ENCODE measurements at regions not wholly inside any gene's neighbourhood (a gene's known extent, or its start where the extent isn't known, plus 50 kb on each side); places are given as distances from the start of the nearest gene placed in this dataset.

DNA sequence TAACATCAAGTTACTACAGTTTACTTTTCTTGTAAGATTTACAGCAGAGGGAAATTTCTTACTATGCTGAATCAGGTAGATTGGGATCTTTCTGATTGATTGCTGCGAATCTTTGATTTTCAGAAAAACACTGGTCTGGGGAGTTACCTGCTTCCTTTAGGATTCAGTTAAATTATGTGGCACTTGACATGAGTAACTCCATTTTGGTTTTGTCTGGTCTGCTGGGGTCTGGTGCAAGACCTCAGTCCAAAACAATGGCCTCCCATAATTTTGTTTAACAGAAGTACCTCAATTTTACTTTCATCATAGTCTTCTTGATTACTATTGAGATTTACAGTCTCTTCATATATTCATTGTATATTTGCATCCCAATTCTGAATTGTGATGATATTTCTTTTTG, 775.5 kb downstream of the TRIB2 start:
- H3K36me3 ChIP-seq = no peaks in the 10 kb centered on the region
- no peak for TF ChIP-seq POLR2A (IDR thresholded peaks at IDR 0.05)
- no peak for DNase-seq (ENCODE audit: extremely low spot score in 2 of 2)
- H3K27ac ChIP-seq = no peak overlapping the region
- no peak overlapping the region for H3K4me3 ChIP-seq
- H3K27me3 ChIP-seq = no peaks in the 10 kb centered on the region
- intact Hi-C loops (cut with DNase I) = no loop called here
- no peaks in the 10 kb centered on the region for H3K4me1 ChIP-seq
- H3K9me3 ChIP-seq = no peaks in the 10 kb centered on the region

DNA sequence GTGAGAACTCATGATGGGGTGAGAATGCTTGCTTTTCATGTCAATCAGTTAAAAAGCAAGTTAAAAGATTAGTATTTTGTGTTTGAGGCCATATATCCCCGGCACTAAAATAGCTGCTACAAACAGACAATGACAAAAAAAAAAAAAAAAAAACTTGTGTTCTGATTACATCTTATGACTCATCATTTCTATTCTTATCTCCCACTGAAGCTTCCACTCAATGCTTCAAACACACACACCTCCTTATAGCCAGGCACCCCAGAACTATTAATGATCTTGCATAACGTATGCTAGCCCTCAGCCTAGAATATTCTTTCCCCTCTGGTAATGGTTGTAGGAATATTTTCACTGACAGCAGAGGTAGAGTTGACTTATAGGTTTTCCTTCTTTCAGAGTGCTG, 778.3 kb downstream of the TRIB2 start:
- Histone ChIP-seq H3K9me3 (no peaks in the 10 kb centered on the region), H3K4me3 (no peak overlapping the region), H3K27me3 (no peaks in the 10 kb centered on the region), H3K27ac (no peak overlapping the region), H3K4me1 (no peaks in the 10 kb centered on the region), H3K36me3 (no peaks in the 10 kb centered on the region)
- no peak for TF ChIP-seq POLR2AphosphoS5 (IDR thresholded peaks at IDR 0.05; ENCODE audit: insufficient read depth in 1 of 2, low read depth in 1 of 2)
- no peak for TF ChIP-seq POLR2A (IDR thresholded peaks at IDR 0.05)
- TF ChIP-seq, protein P1, sequence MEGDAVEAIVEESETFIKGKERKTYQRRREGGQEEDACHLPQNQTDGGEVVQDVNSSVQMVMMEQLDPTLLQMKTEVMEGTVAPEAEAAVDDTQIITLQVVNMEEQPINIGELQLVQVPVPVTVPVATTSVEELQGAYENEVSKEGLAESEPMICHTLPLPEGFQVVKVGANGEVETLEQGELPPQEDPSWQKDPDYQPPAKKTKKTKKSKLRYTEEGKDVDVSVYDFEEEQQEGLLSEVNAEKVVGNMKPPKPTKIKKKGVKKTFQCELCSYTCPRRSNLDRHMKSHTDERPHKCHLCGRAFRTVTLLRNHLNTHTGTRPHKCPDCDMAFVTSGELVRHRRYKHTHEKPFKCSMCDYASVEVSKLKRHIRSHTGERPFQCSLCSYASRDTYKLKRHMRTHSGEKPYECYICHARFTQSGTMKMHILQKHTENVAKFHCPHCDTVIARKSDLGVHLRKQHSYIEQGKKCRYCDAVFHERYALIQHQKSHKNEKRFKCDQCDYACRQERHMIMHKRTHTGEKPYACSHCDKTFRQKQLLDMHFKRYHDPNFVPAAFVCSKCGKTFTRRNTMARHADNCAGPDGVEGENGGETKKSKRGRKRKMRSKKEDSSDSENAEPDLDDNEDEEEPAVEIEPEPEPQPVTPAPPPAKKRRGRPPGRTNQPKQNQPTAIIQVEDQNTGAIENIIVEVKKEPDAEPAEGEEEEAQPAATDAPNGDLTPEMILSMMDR (IDR thresholded peaks at IDR 0.05) = no peak
- intact Hi-C loops (cut with DNase I) = no loop called here
- DNase-seq (ENCODE audit: extremely low spot score in 2 of 2) = no peak

DNA sequence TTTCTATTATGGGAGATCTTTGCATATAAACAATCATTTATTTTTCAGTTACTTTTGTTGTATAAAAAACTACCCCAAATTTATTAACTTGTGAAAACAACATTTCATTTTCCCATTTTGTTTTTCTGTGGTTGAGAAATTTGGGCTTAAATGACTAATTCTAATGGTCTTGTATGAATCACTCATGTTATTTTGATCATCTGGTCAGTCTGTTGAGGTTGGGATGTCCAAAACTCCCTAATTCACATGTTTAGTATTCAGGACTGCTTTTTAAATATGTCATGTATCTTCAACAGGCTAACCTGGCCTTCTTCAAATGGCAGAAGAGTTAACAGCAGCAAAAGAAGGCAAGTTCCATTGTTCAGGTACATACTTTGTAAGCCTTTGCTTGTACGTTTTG, 788.1 kb downstream of the TRIB2 start:
- H3K4me1 ChIP-seq = no peaks in the 10 kb centered on the region
- intact Hi-C loops (cut with DNase I) = no loop called here
- H3K27me3 ChIP-seq = no peaks in the 10 kb centered on the region
- no peak overlapping the region for H3K4me3 ChIP-seq
- no peak for TF ChIP-seq POLR2A (IDR thresholded peaks at IDR 0.05)
- TF ChIP-seq, protein P1 (IDR thresholded peaks at IDR 0.05) = no peak
- no peak for TF ChIP-seq POLR2AphosphoS5 (IDR thresholded peaks at IDR 0.05; ENCODE audit: insufficient read depth in 1 of 2, low read depth in 1 of 2)
- no peaks in the 10 kb centered on the region for H3K9me3 ChIP-seq
- H3K27ac ChIP-seq = no peak overlapping the region
- no peak for DNase-seq (ENCODE audit: extremely low spot score in 2 of 2)
- no peaks in the 10 kb centered on the region for H3K36me3 ChIP-seq

DNA sequence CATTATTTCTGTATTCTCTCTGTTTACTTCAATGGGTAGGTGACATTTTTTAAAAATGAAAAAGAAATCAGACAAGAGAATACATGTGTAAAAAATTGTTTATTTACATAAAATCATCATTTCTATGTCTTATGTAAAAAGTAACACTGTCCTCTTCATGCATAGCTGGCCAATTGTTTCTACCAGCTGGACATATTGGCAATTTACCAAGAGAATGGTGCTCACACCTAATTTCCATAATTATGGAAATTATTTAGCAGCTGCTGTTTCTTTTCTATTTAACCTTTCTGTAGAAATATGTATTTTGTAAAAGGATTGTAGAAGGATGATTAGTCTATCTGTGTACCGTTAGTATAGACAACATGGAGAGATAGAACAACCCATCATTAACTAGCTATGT, 791.9 kb downstream of the TRIB2 start:
- Histone ChIP-seq H3K9me3 (no peaks in the 10 kb centered on the region), H3K4me1 (no peaks in the 10 kb centered on the region), H3K27ac (no peak overlapping the region), H3K4me3 (no peak overlapping the region), H3K27me3 (no peaks in the 10 kb centered on the region), H3K36me3 (no peaks in the 10 kb centered on the region)
- no peak for TF ChIP-seq POLR2A (IDR thresholded peaks at IDR 0.05)
- TF ChIP-seq, protein P1 (IDR thresholded peaks at IDR 0.05) = no peak
- TF ChIP-seq POLR2AphosphoS5 (IDR thresholded peaks at IDR 0.05; ENCODE audit: insufficient read depth in 1 of 2, low read depth in 1 of 2) = no peak
- intact Hi-C loops (cut with DNase I) = no loop called here
- DNase-seq (ENCODE audit: extremely low spot score in 2 of 2) = no peak

DNA sequence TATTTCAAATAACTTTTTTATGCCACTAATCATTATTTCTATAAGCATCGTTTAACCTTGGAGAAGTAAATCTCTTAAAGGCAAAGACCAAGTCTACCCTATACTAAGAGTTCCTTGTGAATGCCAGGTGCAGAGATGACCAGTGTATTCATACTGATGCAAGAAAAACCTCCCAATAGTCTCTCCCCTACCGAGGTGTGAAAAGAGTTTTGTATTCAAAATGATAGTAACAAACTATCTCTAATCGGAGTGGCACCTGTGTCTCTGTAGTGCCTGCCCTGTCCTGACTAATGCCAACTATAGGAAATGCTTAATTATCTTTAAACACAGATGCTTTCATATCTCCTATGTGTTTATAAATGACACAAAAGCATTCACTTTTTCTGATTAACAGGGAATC, 798.5 kb downstream of the TRIB2 start:
- DNase-seq (ENCODE audit: extremely low spot score in 2 of 2) = no peak
- no peak overlapping the region for H3K27ac ChIP-seq
- H3K4me3 ChIP-seq = no peak overlapping the region
- no peaks in the 10 kb centered on the region for H3K27me3 ChIP-seq
- no peaks in the 10 kb centered on the region for H3K9me3 ChIP-seq
- TF ChIP-seq POLR2A (IDR thresholded peaks at IDR 0.05) = no peak
- TF ChIP-seq, protein P1 (IDR thresholded peaks at IDR 0.05) = no peak
- no peak for TF ChIP-seq POLR2AphosphoS5 (IDR thresholded peaks at IDR 0.05; ENCODE audit: insufficient read depth in 1 of 2, low read depth in 1 of 2)
- no peaks in the 10 kb centered on the region for H3K36me3 ChIP-seq
- no peaks in the 10 kb centered on the region for H3K4me1 ChIP-seq
- intact Hi-C loops (cut with DNase I) = no loop called here

DNA sequence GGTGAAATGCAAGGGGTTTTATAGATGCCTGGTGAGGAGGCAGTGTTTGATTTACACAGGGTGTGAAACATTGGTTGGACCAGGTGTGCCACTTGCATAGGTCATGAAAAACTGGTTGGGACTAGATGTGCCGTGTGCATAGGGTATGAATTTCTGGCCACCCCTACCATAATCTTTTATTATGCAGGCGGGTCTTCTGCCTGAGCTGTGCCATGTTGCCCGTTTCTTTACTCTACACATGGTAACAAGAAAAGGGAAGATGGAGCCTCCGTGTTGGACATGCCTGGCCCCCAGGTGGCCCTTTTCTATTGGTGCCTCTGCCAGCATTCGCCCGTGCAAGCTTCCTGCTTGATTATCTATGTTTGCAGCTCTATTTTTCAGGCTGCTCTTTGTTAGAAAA, 805.4 kb downstream of the TRIB2 start:
- Histone ChIP-seq H3K36me3 (no peaks in the 10 kb centered on the region), H3K27me3 (no peaks in the 10 kb centered on the region), H3K9me3 (no peaks in the 10 kb centered on the region), H3K27ac (no peak overlapping the region), H3K4me1 (no peaks in the 10 kb centered on the region), H3K4me3 (no peak overlapping the region)
- intact Hi-C loops (cut with DNase I) = no loop called here
- TF ChIP-seq POLR2A (IDR thresholded peaks at IDR 0.05) = no peak
- TF ChIP-seq, protein P1 (IDR thresholded peaks at IDR 0.05) = no peak
- TF ChIP-seq POLR2AphosphoS5 (IDR thresholded peaks at IDR 0.05; ENCODE audit: insufficient read depth in 1 of 2, low read depth in 1 of 2) = no peak
- DNase-seq (ENCODE audit: extremely low spot score in 2 of 2) = no peak

Measured in vagina (tissue), 2 donors.